MV-4-11 (cell line): ENCODE measurements at regions not wholly inside any gene's neighbourhood (a gene's known extent, or its start where the extent isn't known, plus 50 kb on each side); places are given as distances from the start of the nearest gene placed in this dataset.
"Not testable (repeated sequence)": the region's sequence is repeated elsewhere in the genome, so short reads cannot be mapped to it uniquely, and the experiment has no call there.

ENCODE experiments used
- DNase-seq: peaks from one replicate; lab custom pipeline; 2025; lab: John Stamatoyannopoulos, UW

DNA sequence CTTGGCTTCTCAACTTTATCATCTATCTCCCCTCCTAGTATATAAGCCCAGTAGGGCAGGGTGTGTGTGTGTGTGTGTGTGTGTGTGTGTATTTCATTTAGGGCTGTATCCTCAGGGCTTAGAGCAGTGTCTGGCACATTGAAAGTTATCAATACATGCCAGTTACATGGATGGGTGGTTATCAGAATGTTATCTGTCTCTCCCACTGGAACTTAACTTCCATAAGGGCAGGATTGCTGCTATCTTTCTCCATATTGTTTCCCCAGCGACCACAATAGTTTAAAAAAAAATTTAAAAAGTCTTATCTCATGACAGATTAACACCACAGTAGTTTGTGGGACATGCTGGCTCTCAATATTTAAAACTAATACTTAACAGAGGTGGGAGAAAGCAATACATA lies 488.9 kb downstream of the PLCL1 start:
- DNase-seq, result no peak

DNA sequence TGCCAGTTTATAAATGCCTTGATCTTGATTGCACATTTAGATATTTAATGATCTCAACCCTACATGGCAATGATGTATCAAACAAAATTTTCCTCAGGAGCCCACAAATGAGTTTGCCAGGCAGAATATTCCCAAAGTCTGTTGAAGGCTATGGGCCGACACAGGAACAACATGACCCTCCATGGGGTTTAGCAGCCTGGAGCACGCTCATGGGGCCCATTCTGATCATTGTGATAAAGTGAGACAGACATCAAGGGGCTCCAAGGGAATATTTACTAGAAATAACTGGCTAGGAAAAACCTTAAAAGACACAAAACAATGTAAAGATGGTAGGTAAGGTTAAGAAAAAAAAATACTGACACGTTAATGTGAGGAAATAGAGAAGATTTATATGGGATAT lies 485.4 kb downstream of the PLCL1 start:
- DNase-seq, result no peak

DNA sequence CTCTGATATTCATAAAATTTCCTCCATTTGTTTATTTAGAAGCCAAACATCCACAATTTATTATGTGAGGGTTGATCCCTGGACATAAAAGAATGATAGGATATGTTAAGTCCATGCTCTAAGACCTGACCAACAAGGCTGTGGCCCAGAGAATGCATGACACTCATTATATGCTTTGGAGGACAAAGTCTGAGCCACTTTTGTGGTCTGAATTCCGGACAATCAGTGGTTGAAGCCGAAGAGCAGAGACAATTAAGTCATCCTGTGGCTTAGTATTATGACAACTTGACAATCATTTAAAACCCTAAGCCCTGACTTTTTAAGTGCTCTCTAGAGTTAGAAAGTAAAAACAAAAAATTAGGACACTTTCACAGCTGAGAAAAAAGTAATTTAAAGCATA lies 483.3 kb downstream of the PLCL1 start:
- DNase-seq, result no peak

DNA sequence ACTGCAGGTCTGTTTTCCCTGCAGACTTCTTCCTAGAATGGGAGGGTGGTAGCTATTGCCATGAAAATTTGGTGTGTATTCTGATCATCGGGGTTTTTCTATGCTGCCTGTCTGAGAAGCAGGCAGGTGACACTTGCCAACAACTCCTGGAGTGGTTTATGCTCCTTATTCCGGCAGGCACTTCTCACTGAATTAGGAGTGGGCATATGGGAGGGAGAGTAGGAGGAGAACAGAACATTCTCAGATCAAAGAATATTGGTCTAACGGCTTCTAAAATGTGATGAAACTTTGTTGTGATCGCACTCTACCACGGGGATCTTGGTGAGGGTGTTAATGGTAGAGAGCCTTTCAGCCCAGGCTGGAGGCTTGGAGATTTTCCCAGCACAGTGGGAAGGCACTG lies 480.8 kb downstream of the PLCL1 start:
- no peak for DNase-seq

DNA sequence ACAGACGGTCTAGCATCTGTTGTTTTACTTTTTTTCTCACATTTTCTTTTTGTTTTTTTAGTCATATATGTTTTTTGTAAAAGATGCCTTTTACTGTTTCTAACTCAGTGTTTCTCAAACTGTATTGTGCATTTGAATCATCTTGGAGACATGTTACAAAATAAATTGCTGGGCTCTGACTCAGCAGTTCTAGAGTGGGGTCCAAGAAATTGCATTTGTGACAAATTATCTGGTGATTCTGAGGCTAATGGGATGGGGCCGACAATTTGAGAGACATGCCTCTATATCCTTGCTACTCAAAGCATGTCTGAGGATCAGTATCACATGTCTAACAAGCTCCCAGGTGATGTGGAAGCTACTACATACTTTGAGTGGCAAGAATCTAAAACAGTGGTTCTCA lies 478.8 kb downstream of the PLCL1 start:
- no peak for DNase-seq

DNA sequence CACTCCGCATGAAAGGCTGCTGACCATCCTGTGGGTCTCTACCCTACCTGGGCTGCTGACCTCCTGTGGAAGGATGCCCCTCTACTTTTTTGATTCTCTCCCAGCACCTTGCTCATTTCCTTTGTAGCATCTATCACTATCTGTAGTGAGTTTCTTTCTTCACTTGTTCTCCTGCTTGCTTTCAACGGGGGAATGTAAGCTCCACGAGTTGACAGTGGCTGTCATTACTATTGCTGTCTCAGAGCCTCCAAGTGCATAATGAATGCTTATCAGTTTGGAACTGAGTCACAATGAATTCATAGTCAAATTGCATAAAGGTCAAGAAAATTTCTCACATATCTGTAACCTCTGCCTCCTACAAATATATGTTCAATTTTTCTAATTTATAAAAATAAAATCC lies 477.7 kb downstream of the PLCL1 start:
- DNase-seq, result no peak

DNA sequence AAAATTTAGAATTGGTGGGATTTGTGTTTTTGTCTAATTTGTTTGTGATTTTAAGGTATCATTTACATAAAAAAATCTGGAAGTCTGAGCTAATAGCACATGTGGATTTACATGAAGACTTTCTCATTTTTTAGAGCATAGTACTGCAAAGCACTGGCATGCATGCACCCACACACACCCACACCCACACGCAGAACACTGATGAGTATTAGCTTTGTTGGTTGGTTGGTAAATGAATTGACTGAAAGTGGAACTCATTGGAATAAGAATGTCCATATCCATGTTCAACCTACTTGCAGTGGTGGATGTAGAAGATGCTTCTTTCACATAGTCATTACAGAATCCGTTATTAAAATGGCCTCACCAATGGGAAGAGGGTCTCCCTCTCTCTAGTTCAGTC lies 475.8 kb downstream of the PLCL1 start:
- DNase-seq, result no peak

DNA sequence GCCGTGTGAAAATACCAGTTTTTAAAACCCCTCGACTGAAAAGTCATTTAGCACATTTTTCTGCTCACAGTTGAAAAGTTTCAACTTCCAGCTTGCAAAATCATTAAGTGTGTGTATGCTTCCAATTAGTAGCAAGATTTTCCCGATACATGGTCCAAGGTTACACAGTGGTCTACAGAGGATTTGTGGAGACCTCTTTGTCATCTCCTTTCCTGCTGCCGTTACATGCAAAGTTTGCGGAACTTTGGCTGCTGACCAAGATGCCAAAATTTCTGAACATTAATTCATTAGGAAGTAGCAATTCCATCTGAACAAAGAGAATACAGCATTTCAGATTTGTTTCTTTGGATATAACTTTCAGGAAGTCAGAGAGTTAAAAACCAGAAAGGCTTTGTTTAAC lies 474.6 kb downstream of the PLCL1 start:
- DNase-seq, result no peak

DNA sequence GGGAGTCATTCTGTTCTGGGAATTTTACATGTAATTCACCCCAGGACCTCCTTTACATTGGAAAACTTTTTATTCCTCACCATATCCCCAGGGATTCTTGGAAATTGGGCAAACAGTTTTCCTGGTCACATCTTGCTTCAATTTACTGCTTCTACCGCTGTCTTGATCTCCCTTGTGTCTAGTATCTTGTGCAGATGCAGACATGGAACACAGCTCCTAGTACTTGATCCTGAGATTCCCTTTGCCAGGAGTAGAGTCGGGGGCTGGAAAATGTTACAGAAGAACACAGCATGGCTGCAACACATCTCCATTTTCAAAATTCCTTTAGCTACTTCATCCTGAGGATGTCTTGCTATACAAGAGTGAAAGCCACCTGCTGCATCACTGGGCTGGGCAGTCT lies 472.8 kb downstream of the PLCL1 start:
- DNase-seq, result no peak

DNA sequence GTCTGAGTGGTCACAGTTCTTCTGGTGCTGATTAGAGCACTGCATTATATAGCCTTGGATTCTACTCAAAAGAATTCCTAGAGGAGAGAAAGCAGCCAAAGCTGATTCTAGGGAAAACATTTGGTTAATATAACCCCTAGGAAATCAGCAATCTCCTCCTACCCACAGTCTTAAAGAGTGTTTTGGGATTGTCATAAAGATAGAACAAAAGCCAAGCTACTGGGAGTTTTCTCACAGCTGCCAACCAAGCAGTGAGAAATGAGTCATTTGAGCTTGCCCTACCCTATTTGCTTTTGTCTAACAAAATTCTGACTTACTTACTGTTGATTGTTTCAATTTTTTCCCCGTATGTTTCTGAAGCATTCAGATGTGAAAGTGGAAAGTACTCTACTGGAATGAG lies 469.3 kb downstream of the PLCL1 start:
- DNase-seq, result no peak

DNA sequence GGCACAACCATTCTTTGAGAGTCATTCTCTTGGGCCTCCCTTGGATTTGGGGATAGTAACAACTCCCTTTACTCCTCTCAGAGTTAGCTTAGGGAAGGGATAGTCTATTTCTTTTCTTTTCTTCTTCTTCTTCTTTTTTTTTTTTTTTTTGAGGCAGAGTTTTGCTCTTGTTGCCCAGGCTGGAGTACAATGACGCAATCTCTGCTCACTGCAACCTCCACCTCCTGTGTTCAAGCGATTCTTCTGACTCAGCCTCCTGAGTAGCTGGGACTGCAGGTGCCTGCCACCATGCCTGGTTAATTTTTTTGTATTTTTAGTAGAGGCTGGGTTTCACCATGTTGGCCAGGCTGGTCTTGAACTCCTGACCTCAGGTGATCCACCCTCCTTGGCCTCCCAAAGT lies 465.8 kb downstream of the PLCL1 start:
- DNase-seq, result not testable (repeated sequence)

DNA sequence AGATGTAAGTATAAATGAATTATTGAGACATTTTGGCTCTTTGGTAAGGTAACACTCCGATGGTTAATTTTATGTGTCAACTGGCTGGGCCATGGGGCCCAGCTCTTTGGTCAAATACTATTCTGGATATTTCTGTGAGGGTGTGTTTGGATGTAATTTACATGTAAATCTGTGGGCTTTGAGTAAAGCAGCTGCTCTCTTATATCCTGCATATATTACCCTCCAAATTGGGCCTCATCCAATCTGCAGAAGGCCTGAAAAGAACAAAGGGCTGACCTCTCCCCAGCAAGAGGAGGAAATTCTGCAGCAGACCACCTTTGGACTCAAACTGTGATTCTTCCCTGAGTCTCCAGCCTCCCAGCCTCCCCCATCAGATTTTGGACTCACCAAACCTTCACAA lies 464.1 kb downstream of the PLCL1 start:
- DNase-seq, result no peak

DNA sequence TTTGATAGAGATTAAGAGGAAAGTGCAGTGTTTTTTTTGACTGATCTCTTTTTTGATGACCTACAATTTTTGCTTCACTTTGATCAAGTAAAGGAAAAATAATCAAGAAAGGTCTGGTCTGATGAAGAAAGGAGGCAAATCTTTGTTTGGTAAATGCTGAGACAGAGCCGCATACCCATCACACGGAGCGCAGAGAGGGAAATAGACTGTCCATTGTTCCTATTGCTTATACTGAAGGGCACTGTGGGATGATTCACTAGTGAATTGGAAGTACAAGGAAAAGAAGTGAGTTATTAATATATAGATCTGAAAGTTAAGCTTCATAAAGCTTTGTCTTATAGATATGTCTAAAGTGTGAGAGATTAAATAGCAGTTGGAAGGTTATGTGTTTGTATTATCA lies 455.1 kb downstream of the PLCL1 start:
- no peak for DNase-seq

DNA sequence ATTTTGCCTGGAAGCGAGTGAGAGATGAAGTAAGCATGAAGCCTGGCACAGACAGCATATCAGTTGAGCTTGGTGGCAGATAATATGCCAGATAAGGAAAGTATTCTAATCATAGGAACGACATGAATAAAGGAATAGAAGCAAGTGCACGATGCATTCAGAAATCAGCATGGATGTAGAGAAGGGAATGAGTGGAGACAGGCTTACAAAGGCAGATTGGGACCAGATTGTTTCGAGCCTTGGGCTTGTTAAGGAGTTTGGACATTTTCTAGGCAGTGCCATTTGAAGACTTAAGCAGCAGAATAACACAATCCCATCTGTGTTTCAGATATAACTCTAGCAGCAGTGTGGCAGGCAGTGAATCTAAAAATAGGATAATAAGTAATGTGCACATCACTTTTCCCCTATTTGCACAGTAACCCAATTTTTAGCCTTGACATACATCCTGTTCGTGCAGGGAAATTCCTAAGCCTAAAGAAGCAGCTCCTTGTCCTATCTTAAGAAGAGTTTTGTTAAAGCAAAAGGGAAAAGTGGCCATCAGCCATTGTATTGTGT lies 450.2 kb downstream of the PLCL1 start:
- DNase-seq, result no peak

DNA sequence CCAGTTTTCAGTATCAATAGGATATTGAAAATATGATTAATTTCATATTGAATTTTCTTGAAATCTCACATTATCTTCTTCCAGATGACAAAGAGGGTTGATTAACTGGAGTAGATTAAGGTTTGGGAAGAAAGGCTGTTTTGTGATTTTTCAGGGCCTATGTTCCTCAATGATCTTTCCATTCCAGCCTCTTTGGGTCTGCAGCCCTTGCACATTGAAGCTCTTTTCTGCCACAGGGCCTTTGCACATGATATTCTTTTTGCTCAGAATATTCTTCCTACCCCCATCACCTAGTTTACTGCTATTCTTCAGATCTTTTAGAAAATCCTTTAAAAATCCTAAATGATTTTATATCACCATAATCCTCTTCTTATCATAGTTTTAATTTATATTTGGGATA lies 449.6 kb downstream of the PLCL1 start:
- no peak for DNase-seq

DNA sequence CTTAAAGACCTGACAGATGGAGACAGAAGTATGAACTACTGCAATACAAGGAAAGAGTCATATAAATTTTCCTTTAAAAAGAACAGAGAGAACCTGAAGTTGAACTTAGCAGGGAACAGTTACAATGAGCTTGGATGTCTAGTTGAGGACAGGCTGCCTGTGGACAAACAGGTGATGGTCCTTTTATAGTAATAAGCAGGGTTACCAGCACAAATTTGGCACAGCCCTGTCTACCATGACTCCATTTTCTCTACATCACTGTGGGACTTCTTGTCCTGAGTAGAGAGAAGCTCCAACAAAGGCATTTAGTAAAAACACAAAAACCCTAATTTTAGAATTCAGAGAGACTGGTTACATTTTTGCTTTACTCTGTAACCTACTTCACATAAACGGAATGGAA lies 448.1 kb downstream of the PLCL1 start:
- DNase-seq, result no peak

DNA sequence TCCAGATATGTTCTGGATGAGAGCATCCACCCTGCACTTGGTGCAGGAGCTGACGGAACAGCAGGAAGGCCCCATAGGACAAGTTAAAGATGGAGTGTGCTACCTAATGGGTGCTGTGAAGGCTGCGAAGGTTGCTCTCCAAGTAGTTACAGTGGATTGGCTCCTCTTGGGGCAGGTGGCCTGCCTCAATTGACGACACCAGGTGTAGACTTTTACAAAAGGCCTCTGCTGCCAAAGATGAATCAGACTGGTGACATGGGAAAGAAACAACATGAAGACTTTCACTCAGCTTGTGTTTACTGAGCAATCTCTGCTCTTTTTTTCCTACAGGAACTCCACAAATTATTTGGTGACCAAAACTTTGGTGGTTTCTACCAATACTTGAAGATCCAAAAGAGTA lies 437.7 kb downstream of the PLCL1 start:
- no peak for DNase-seq

DNA sequence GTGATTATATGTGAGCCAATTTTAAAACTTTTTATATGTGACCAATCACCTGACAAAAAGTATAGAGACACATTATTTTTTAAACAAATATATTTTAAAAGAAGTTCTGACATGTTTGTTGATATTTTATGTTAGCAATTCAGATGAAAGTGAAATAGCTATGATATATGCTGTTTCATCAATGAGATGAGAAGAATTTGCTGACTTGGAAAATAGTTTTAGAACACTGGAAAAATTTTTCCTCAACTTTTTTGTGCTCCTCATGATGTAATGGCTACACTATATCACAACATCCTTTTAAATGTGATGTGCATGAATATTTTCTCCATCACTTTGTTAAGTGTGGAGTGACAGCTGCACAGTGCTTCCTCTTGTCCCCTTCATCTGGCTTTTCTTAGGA lies 434.0 kb downstream of the PLCL1 start:
- DNase-seq, result no peak

DNA sequence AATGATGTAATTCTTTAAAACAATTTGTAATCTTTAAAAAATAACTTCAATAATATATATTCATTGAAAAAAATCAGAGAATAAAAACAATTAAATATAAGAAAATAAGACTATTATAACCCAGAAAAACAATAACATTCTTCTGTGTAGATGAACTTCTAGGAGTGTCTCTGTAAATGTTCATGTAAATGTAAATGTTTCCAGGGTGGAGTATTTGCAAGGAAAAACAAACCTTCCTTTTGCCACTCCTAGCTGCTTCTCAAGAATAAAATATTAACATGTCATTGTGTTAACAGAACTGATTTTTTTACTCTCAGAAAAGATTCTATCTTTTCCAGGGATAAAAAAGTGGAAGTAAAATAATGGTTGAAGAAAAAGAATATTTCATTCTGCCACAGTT lies 431.9 kb downstream of the PLCL1 start:
- no peak for DNase-seq

DNA sequence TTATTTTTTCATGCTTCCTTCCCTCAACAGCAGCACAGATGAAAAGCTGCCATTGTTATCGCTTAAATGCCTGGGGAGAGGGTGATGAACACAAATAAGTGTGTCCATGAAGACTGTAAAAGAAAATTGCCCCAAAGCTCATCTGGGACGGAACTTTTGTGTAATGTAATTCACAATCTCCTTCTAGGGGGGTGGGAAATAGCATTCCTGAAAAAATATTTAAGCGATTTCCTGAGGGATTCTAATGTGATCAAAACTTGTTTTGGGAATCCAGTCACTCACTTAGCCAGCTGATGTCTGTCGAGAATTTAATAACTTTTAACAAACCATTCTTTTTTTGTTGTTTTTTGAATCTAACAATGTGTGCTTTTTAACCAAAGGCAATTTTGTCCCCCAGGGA lies 427.9 kb downstream of the PLCL1 start:
- no peak for DNase-seq

DNA sequence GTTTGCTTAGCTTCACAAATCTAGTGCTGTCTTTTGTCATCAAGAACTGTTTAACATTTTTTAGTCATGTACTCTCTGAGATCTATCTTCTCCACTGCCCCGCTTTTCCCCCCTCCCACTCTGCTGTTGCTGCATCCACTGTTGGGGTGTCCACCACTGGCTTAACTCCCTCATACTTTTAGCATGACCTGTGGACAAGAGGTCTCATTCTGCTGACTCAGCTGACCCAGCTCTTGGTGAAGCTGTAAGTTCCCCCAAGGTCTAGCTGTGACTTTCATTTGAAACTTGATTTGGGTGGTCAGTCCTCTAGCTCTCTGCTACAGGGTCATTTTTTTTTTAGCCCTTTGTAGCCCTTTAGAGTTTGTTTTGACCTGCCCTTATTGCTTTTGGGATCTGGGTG lies 427.2 kb downstream of the PLCL1 start:
- no peak for DNase-seq

DNA sequence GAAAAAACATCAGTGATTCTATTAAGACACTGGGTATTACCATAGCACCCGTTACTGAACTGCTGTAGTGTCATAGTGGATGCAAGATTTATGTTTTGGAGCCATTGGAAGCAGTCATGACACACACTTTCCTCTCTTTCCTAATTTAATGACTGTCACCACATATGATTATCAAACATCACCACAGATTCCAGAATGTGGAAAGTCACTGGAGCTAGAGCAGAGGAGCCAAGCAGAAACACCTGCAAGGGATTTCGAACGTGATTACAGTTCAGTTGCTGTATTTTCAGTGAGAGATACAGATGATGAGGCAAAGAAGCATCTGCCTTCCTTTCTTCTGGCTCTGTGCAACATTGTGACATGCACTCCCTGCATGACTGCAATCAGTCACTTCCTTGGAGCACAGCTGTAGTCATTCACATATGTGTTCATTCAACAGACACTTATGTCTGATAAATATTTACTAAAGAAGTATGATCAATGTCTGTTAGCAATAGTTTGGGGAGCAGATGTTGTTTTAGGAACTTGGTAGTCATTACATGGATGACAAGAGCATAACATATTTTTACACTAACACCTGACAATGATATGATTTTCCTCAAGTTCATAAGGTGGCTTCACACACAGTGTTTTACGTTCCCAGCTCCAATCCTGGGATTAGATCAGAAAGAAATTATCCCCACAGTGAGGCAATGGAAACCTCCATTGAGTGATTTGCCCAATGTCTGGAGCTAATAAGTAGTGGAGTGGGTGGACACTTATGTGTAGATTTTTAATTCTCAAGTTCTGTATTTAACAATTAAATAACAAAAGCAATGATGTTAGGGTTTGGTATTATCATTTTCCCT lies 416.6 kb downstream of the PLCL1 start:
- DNase-seq, result no peak

DNA sequence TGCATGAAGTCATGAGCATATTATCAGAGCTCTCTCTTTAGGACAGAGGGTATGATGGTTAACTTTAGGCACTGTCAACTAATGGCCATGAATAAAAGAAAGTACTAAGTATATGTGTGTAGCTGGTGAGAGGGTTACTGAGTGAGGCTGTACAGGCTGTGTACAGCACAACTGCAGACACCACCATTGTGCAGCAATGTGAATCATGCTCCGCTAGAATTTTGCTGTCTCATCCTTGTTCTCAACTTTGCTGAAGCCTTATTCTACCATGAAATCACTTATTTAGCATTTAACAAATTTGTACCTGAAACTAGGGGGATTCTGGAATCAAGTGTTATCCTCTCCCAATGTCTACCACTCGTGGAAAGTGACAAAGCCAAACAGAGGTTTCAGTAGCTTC lies 414.9 kb downstream of the PLCL1 start:
- DNase-seq, result no peak

DNA sequence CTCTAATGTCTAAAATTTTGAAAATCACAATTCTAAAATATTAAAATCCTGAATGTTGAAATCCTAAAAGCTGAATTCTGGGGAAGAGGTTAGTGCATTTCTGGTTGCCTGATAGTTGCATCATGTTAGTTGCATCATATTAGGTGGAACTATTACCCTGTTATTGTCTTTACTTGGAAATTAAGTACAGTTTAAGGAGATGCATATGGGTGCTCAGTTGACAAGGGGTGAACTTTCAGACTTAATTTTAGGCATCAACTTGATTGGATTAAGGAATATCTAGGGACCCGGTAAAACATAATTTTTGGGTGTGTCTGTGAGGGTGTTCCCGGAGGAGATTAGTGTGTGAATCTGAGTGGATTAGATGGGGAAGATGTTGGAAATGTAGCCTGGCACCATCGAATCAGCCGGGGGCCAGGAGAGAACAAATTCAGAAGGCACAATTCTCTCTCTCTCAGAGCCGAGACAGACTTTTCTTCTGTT lies 409.8 kb downstream of the PLCL1 start:
- no peak for DNase-seq
